ENCODE measurements at regions not wholly inside any gene's neighbourhood (a gene's known extent, or its start where the extent isn't known, plus 50 kb on each side); places are given as distances from the start of the nearest gene placed in this dataset.
A peak's percentile ranks its signal among the peaks of the same experiment; 100 is the strongest.

- no peaks in the 10 kb centered on the region for H3K9me3 ChIP-seq
- no peak for DNase-seq (ENCODE audit: low spot score in 2 of 2)
- no peaks in the 10 kb centered on the region for H3K36me3 ChIP-seq
- H3K4me3 ChIP-seq: no peak overlapping the region
- no peaks in the 10 kb centered on the region for H3K27me3 ChIP-seq
- 80% methylated on average over 5 of the region's 5 CpGs for WGBS
- H3K4me1 ChIP-seq: peaks cover 27% of the 10 kb centered on the region
- H3K27ac ChIP-seq: no peak overlapping the region
- TF ChIP-seq CTCF (IDR thresholded peaks at IDR 0.05): no peak
- no peak for TF ChIP-seq EP300 (IDR thresholded peaks at IDR 0.05)
Observed at GRCh38 chr2:9144617-9145016, 62.0 kb upstream of the ASAP2 start.

- Histone ChIP-seq H3K36me3 (no peaks in the 10 kb centered on the region), H3K27ac (no peak overlapping the region), H3K4me3 (no peak overlapping the region), H3K4me1 (peaks cover 27% of the 10 kb centered on the region), H3K9me3 (no peaks in the 10 kb centered on the region), H3K27me3 (no peaks in the 10 kb centered on the region)
- TF ChIP-seq EP300 (IDR thresholded peaks at IDR 0.05): no peak
- TF ChIP-seq POLR2A (IDR thresholded peaks at IDR 0.05): no peak
- no peak for TF ChIP-seq CTCF (IDR thresholded peaks at IDR 0.05)
- no peak for TF ChIP-seq POLR2AphosphoS5 (IDR thresholded peaks at IDR 0.05)
- WGBS: 85% methylated on average over 1 of the region's 1 CpG
- DNase-seq (ENCODE audit: low spot score in 2 of 2): no peak
Observed at GRCh38 chr2:9144046-9144445, 62.6 kb upstream of the ASAP2 start.

GRCh38 chr2:9143264-9143815 lies 63.3 kb upstream of the ASAP2 start:
- 68% methylated on average over 11 of the region's 11 CpGs for WGBS
- peak overlapping the region; percentile 22 for H3K27ac ChIP-seq
- H3K9me3 ChIP-seq: no peaks in the 10 kb centered on the region
- H3K27me3 ChIP-seq: no peaks in the 10 kb centered on the region
- peak overlapping the region; percentile 32 for H3K4me3 ChIP-seq
- TF ChIP-seq POLR2AphosphoS5 (IDR thresholded peaks at IDR 0.05) (no peak), EP300 (IDR thresholded peaks at IDR 0.05) (no peak), CTCF (IDR thresholded peaks at IDR 0.05) (no peak), POLR2A (IDR thresholded peaks at IDR 0.05) (no peak)
- no peaks in the 10 kb centered on the region for H3K36me3 ChIP-seq
- H3K4me1 ChIP-seq: peaks cover 27% of the 10 kb centered on the region
- DNase-seq (ENCODE audit: low spot score in 2 of 2): no peak

DNA sequence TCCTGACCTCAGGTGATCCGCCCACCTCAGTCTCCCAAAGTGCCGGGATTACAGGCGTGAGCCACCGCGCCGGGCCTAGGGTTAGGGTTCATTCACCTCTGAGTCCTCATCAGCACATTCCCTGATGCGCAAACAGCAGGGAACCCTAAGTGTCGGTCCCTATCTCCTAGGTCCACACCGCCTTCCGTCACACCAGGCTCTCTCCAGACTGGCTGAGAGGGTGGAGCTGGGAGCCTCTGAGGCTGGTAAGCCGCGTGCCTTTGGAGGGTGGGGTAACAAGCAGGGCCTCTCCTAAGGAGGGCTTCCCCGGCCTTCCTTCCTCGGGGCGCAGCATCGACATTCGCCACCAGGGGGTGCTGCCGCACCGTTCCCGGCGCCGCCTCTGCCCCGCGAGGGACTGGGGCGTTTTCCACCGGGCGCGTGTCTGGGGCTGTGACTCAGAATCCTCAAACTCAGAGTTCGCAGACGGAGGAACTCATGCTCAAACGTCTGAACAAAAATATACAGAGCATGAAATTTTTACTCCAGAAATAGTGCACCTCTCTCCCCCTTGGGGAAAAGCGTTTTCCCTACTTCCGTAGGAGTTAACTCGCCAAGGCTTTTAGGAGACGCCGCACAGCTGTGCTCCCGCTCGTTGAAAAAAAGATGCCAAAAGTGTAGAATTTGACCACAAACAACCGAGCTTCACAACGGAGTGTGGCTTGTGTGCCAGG lies 63.9 kb upstream of the ASAP2 start:
- no peaks in the 10 kb centered on the region for H3K9me3 ChIP-seq
- TF ChIP-seq POLR2AphosphoS5 (IDR thresholded peaks at IDR 0.05) (peak in 2 of 3 donors; percentile 52 to 75), POLR2A (IDR thresholded peaks at IDR 0.05) (no peak), EP300 (IDR thresholded peaks at IDR 0.05) (no peak), CTCF (IDR thresholded peaks at IDR 0.05) (peak; percentile 96 to 97)
- DNase-seq (ENCODE audit: low spot score in 2 of 2): peak; percentile 92 to 94
- 5% methylated on average over 31 of the region's 40 CpGs for WGBS
- H3K4me1 ChIP-seq: peaks cover 27% of the 10 kb centered on the region
- H3K27ac ChIP-seq: peak overlapping the region; percentile 22
- H3K4me3 ChIP-seq: peak overlapping the region; percentile 32
- H3K36me3 ChIP-seq: no peaks in the 10 kb centered on the region
- no peaks in the 10 kb centered on the region for H3K27me3 ChIP-seq

DNA sequence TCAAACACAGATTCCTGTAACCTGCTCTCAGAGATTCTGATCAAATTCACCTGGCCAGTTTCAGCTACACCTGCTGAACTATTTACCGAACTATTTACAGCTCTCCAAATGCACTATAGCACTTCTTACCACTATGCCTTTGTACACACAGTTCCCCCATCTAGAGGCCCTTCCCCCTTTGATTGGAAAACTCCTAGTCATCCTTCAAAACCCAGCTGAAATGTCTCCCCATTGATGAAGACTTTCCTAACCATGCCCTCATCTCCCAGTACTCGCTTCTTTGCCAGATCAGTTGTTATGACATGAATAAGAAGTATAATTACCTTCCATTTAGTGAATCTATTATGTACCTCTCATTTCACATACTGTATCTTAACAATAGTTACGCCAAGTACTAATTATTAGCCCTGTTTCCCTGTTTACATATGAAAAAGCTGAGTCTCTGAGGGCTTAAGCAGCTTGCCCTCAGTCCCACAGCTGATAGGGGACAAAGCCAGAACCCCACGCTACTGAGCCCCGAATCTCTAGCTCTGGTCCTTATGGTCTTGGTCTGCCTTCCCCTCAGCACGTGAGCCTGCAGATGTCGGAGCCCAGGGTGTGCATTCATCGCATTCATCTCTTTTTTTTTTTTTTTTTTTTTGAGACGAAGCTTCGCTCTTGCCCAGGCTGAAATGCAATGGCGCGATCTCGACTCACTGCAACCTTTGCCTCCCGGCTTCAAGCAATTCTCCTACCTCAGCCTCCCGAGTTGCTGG lies 64.7 kb upstream of the ASAP2 start:
- 90% methylated on average over 15 of the region's 15 CpGs for WGBS
- Histone ChIP-seq H3K27me3 (no peaks in the 10 kb centered on the region), H3K36me3 (no peaks in the 10 kb centered on the region), H3K27ac (no peak overlapping the region), H3K4me1 (peaks cover 27% of the 10 kb centered on the region), H3K4me3 (no peak overlapping the region), H3K9me3 (no peaks in the 10 kb centered on the region)
- TF ChIP-seq POLR2A (IDR thresholded peaks at IDR 0.05): no peak
- TF ChIP-seq CTCF (IDR thresholded peaks at IDR 0.05): no peak
- TF ChIP-seq POLR2AphosphoS5 (IDR thresholded peaks at IDR 0.05): no peak
- no peak for TF ChIP-seq EP300 (IDR thresholded peaks at IDR 0.05)
- DNase-seq (ENCODE audit: low spot score in 2 of 2): no peak

Measured in suprapubic skin (tissue), 4 donors.